SW 1271 (cell line): ENCODE measurements at regions not wholly inside any gene's neighbourhood (a gene's known extent, or its start where the extent isn't known, plus 50 kb on each side); places are given as distances from the start of the nearest gene placed in this dataset.
"Not testable (repeated sequence)": the region's sequence is repeated elsewhere in the genome, so short reads cannot be mapped to it uniquely, and the experiment has no call there.

Experiments used
- DNase-seq, 2 experiments: peaks; one replicate each; lab custom pipeline; 2025; lab: John Stamatoyannopoulos, UW

- no peak for DNase-seq
Observed at GRCh38 chr1:245062741-245063305, 92.0 kb upstream of the KIF26B start.

GRCh38 chr1:245061808-245062207, 93.0 kb upstream of the KIF26B start:
- DNase-seq = not testable (repeated sequence)

- DNase-seq = no peak
Observed at GRCh38 chr1:245060684-245061374, 94.0 kb upstream of the KIF26B start.

- no peak for DNase-seq
Observed at GRCh38 chr1:245059806-245060424, 94.9 kb upstream of the KIF26B start.

GRCh38 chr1:245058882-245059281, 95.9 kb upstream of the KIF26B start:
- DNase-seq = no peak

GRCh38 chr1:245058436-245058835, 96.3 kb upstream of the KIF26B start:
- no peak for DNase-seq

- no peak for DNase-seq
Observed at GRCh38 chr1:245056913-245057312, 97.9 kb upstream of the KIF26B start.

GRCh38 chr1:245056296-245056695, 98.5 kb upstream of the KIF26B start:
- DNase-seq = not testable (repeated sequence)

- DNase-seq = no peak
Observed at GRCh38 chr1:245055752-245056151, 99.0 kb upstream of the KIF26B start.

- DNase-seq = no peak
Observed at GRCh38 chr1:245054507-245055270, 100.1 kb upstream of the KIF26B start.

- no peak for DNase-seq
Observed at GRCh38 chr1:245054105-245054504, 100.7 kb upstream of the KIF26B start.

GRCh38 chr1:245052258-245052657, 102.5 kb upstream of the KIF26B start:
- no peak for DNase-seq

- DNase-seq = no peak
Observed at GRCh38 chr1:245051349-245052221, 103.2 kb upstream of the KIF26B start.

GRCh38 chr1:245046769-245047168, 108.0 kb upstream of the KIF26B start:
- DNase-seq = no peak

- no peak for DNase-seq
Observed at GRCh38 chr1:245046315-245046714, 108.5 kb upstream of the KIF26B start.

GRCh38 chr1:245045087-245045881, 109.5 kb upstream of the KIF26B start:
- DNase-seq = no peak

GRCh38 chr1:245043611-245043940, 111.2 kb upstream of the KIF26B start:
- DNase-seq = no peak

GRCh38 chr1:245041058-245041698, 113.6 kb upstream of the KIF26B start:
- no peak for DNase-seq

- no peak for DNase-seq
Observed at GRCh38 chr1:245039196-245039595, 115.6 kb upstream of the KIF26B start.

GRCh38 chr1:245036102-245036501, 118.7 kb upstream of the KIF26B start:
- DNase-seq = no peak

GRCh38 chr1:245031041-245031440, 123.7 kb upstream of the KIF26B start:
- DNase-seq = no peak
